ENCODE measurements at regions not wholly inside any gene's neighbourhood (a gene's known extent, or its start where the extent isn't known, plus 50 kb on each side); places are given as distances from the start of the nearest gene placed in this dataset.

DNA sequence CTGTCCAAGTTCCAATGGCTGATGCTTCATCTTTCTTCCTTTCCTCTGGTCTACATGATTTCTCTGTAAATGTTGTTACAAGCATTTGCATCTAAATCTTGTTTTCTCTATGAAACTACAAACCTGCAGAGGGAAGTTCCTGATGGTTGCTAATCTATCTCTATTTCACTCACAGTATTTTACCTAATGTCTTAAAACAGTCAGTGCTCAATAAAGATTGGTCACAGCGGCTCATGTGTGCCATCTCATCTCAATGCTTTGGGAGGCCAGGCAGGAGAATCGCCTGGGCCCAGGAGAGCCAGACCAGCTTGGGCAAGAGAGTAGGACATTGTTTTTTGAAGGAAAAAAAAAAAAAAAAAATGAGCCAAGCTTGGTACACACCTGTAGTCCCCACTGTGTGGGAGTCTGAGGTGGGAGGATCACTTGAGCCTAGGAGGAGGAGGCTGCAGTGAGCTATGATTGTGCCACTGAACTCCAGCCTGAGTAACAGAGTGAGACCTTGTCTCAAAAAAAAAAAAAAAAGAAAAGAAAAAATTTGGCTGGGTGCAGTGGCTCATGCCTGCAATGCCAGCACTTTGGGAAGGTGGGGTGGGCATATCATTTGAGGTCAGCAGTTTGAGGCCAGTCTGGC is 71.3 kb upstream of the ARMC3 start (continued):
- TF ChIP-seq, protein P1, sequence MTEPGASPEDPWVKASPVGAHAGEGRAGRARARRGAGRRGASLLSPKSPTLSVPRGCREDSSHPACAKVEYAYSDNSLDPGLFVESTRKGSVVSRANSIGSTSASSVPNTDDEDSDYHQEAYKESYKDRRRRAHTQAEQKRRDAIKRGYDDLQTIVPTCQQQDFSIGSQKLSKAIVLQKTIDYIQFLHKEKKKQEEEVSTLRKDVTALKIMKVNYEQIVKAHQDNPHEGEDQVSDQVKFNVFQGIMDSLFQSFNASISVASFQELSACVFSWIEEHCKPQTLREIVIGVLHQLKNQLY (CRISPR knock-in tag; IDR thresholded peaks at IDR 0.05), result no peak
- TF ChIP-seq NR2C2 (CRISPR knock-in tag; IDR thresholded peaks at IDR 0.05) (no peak), GABPB1 (CRISPR knock-in tag; IDR thresholded peaks at IDR 0.05) (no peak), ZNF317 (CRISPR knock-in tag; IDR thresholded peaks at IDR 0.05; ENCODE audit: borderline replicate concordance, low read depth) (no peak)
- TF ChIP-seq, protein P2, sequence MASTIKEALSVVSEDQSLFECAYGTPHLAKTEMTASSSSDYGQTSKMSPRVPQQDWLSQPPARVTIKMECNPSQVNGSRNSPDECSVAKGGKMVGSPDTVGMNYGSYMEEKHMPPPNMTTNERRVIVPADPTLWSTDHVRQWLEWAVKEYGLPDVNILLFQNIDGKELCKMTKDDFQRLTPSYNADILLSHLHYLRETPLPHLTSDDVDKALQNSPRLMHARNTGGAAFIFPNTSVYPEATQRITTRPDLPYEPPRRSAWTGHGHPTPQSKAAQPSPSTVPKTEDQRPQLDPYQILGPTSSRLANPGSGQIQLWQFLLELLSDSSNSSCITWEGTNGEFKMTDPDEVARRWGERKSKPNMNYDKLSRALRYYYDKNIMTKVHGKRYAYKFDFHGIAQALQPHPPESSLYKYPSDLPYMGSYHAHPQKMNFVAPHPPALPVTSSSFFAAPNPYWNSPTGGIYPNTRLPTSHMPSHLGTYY (CRISPR knock-in tag; IDR thresholded peaks at IDR 0.05), result no peak
- TF ChIP-seq, protein P3, sequence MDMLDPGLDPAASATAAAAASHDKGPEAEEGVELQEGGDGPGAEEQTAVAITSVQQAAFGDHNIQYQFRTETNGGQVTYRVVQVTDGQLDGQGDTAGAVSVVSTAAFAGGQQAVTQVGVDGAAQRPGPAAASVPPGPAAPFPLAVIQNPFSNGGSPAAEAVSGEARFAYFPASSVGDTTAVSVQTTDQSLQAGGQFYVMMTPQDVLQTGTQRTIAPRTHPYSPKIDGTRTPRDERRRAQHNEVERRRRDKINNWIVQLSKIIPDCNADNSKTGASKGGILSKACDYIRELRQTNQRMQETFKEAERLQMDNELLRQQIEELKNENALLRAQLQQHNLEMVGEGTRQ (CRISPR knock-in tag; IDR thresholded peaks at IDR 0.05), result no peak
- TF ChIP-seq, protein P4, sequence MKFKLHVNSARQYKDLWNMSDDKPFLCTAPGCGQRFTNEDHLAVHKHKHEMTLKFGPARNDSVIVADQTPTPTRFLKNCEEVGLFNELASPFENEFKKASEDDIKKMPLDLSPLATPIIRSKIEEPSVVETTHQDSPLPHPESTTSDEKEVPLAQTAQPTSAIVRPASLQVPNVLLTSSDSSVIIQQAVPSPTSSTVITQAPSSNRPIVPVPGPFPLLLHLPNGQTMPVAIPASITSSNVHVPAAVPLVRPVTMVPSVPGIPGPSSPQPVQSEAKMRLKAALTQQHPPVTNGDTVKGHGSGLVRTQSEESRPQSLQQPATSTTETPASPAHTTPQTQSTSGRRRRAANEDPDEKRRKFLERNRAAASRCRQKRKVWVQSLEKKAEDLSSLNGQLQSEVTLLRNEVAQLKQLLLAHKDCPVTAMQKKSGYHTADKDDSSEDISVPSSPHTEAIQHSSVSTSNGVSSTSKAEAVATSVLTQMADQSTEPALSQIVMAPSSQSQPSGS (CRISPR knock-in tag; IDR thresholded peaks at IDR 0.05; ENCODE audit: borderline replicate concordance, low read depth), result no peak
- TF ChIP-seq, protein P5, sequence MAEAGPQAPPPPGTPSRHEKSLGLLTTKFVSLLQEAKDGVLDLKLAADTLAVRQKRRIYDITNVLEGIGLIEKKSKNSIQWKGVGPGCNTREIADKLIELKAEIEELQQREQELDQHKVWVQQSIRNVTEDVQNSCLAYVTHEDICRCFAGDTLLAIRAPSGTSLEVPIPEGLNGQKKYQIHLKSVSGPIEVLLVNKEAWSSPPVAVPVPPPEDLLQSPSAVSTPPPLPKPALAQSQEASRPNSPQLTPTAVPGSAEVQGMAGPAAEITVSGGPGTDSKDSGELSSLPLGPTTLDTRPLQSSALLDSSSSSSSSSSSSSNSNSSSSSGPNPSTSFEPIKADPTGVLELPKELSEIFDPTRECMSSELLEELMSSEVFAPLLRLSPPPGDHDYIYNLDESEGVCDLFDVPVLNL (CRISPR knock-in tag; IDR thresholded peaks at IDR 0.05; ENCODE audit: borderline replicate concordance, low read depth), result no peak
- TF ChIP-seq, protein P6, sequence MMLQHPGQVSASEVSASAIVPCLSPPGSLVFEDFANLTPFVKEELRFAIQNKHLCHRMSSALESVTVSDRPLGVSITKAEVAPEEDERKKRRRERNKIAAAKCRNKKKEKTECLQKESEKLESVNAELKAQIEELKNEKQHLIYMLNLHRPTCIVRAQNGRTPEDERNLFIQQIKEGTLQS (CRISPR knock-in tag; conservative IDR thresholded peaks at IDR 0.05), result no peak

DNA sequence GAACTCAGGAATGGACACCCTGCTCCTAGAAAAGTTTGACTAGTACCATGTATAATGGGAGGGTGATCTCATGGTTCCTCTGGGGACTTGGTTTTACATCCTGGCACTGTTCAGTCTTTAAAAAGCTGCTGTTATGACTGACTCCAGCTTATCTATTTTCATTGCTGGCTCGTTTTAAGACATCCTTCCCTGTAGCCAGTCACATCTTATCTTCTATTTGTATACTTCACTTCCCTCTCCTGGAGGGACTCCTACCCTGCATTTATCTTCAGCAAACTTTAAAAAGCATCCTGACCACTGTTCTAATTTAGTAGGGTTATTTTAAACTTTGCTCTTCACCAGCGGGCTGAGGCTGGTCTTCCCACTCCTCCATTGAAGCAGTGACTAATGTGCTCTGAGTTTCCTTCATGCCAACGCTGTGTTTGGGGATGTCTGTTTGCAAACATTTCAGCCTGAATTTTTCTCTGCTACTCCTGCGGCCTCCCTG is 72.9 kb upstream of the ARMC3 start:
- no peaks in the 10 kb centered on the region for H3K9me3 Mint-ChIP-seq
- no peak overlapping the region for H3K4me3 Mint-ChIP-seq
- no peaks in the 10 kb centered on the region for H3K27me3 Mint-ChIP-seq (ENCODE audit: low read depth)
- no peaks in the 10 kb centered on the region for H3K36me3 Mint-ChIP-seq
- H3K4me1 Mint-ChIP-seq, result no peaks in the 10 kb centered on the region
- CTCF ChIA-PET, result no interaction called here
- TF ChIP-seq CREB1 (CRISPR knock-in tag; IDR thresholded peaks at IDR 0.05), result no peak
- TF ChIP-seq RORB (CRISPR knock-in tag; IDR thresholded peaks at IDR 0.05), result no peak
- TF ChIP-seq, protein P3 (CRISPR knock-in tag; IDR thresholded peaks at IDR 0.05), result no peak
- no peak for ATAC-seq
- no peak overlapping the region for H3K27ac Mint-ChIP-seq
- no peak for DNase-seq (ENCODE audit: low spot score)
- POLR2A ChIA-PET, result no interaction called here

DNA sequence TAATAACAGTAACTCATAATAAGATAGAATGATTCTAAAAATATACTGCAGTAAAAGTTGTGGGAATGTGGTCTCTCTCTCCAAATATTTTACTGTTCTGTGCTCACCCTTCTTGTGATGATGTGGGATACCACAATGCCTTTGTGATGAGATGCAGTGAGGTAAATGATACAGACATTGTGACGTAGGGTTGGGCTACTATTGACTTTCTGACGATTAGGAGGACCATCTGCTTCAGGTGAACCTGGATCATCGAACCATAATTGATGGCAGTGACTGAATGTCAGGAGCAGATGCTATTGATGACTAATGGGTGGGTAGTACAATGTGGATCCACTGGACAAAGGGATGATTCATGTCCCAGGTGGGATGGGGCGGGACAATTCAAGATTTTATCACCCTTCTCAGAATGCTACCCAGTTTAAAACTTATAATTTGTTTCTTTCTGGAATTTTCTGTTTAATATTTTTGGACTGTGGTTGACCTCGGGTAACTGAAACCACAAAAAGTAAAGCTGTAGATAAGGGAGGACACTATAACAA is 73.9 kb upstream of the ARMC3 start:
- ChIA-PET CTCF (no interaction called here), POLR2A (no interaction called here)
- no peaks in the 10 kb centered on the region for H3K9me3 Mint-ChIP-seq
- H3K27ac Mint-ChIP-seq, result no peak overlapping the region
- ATAC-seq (no peak), DNase-seq (ENCODE audit: low spot score) (no peak)
- no peak overlapping the region for H3K4me3 Mint-ChIP-seq
- H3K27me3 Mint-ChIP-seq (ENCODE audit: low read depth), result no peaks in the 10 kb centered on the region
- no peaks in the 10 kb centered on the region for H3K4me1 Mint-ChIP-seq
- H3K36me3 Mint-ChIP-seq, result no peaks in the 10 kb centered on the region
- TF ChIP-seq CREB1 (CRISPR knock-in tag; IDR thresholded peaks at IDR 0.05) (no peak), OVOL2 (CRISPR knock-in tag; IDR thresholded peaks at IDR 0.05; ENCODE audit: borderline replicate concordance) (no peak), ELF4 (CRISPR knock-in tag; IDR thresholded peaks at IDR 0.05; ENCODE audit: low read depth) (no peak), MXD4 (CRISPR knock-in tag; IDR thresholded peaks at IDR 0.05; ENCODE audit: borderline replicate concordance) (no peak)
- TF ChIP-seq, protein P7, sequence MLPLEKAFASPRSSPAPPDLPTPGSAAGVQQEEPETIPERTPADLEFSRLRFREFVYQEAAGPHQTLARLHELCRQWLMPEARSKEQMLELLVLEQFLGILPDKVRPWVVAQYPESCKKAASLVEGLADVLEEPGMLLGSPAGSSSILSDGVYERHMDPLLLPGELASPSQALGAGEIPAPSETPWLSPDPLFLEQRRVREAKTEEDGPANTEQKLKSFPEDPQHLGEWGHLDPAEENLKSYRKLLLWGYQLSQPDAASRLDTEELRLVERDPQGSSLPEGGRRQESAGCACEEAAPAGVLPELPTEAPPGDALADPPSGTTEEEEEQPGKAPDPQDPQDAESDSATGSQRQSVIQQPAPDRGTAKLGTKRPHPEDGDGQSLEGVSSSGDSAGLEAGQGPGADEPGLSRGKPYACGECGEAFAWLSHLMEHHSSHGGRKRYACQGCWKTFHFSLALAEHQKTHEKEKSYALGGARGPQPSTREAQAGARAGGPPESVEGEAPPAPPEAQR (CRISPR knock-in tag; IDR thresholded peaks at IDR 0.05), result no peak
- TF ChIP-seq, protein P2 (CRISPR knock-in tag; IDR thresholded peaks at IDR 0.05), result no peak
- TF ChIP-seq, protein P8, sequence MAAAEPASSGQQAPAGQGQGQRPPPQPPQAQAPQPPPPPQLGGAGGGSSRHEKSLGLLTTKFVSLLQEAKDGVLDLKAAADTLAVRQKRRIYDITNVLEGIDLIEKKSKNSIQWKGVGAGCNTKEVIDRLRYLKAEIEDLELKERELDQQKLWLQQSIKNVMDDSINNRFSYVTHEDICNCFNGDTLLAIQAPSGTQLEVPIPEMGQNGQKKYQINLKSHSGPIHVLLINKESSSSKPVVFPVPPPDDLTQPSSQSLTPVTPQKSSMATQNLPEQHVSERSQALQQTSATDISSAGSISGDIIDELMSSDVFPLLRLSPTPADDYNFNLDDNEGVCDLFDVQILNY (CRISPR knock-in tag; IDR thresholded peaks at IDR 0.05), result no peak
- TF ChIP-seq, protein P9, sequence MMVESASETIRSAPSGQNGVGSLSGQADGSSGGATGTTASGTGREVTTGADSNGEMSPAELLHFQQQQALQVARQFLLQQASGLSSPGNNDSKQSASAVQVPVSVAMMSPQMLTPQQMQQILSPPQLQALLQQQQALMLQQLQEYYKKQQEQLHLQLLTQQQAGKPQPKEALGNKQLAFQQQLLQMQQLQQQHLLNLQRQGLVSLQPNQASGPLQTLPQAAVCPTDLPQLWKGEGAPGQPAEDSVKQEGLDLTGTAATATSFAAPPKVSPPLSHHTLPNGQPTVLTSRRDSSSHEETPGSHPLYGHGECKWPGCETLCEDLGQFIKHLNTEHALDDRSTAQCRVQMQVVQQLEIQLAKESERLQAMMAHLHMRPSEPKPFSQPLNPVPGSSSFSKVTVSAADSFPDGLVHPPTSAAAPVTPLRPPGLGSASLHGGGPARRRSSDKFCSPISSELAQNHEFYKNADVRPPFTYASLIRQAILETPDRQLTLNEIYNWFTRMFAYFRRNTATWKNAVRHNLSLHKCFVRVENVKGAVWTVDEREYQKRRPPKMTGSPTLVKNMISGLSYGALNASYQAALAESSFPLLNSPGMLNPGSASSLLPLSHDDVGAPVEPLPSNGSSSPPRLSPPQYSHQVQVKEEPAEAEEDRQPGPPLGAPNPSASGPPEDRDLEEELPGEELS (CRISPR knock-in tag; IDR thresholded peaks at IDR 0.05), result no peak
